DMS153 treated with DMSO at 0.1 percent for 48 hours (cell line): ENCODE measurements at regions not wholly inside any gene's neighbourhood (a gene's known extent, or its start where the extent isn't known, plus 50 kb on each side); places are given as distances from the start of the nearest gene placed in this dataset.
"Not testable (repeated sequence)": the region's sequence is repeated elsewhere in the genome, so short reads cannot be mapped to it uniquely, and the experiment has no call there.

ENCODE experiments used
- DNase-seq: peaks from one replicate; lab custom pipeline; 2025; ENCODE audit not compliant: unreplicated experiment; lab: John Stamatoyannopoulos, UW

- no peak for DNase-seq
Observed at GRCh38 chr10:81548160-81548559, 326.8 kb upstream of the NRG3 start.

GRCh38 chr10:81564143-81564542, 310.9 kb upstream of the NRG3 start:
- no peak for DNase-seq

GRCh38 chr10:81569488-81569887, 305.5 kb upstream of the NRG3 start:
- no peak for DNase-seq

GRCh38 chr10:81570349-81570748, 304.6 kb upstream of the NRG3 start:
- DNase-seq, result no peak

GRCh38 chr10:81570878-81571794, 303.9 kb upstream of the NRG3 start:
- no peak for DNase-seq

GRCh38 chr10:81575036-81575435, 300.0 kb upstream of the NRG3 start:
- DNase-seq, result no peak

GRCh38 chr10:81576336-81576735, 298.7 kb upstream of the NRG3 start:
- DNase-seq, result no peak

- no peak for DNase-seq
Observed at GRCh38 chr10:81594991-81595390, 280.0 kb upstream of the NRG3 start.

GRCh38 chr10:81600185-81600584, 274.8 kb upstream of the NRG3 start:
- no peak for DNase-seq

GRCh38 chr10:81603106-81603620, 271.8 kb upstream of the NRG3 start:
- DNase-seq, result no peak

- not testable (repeated sequence) for DNase-seq
Observed at GRCh38 chr10:81644485-81644884, 230.5 kb upstream of the NRG3 start.

GRCh38 chr10:81655986-81656385, 219.0 kb upstream of the NRG3 start:
- no peak for DNase-seq

- no peak for DNase-seq
Observed at GRCh38 chr10:81662837-81663236, 212.2 kb upstream of the NRG3 start.

GRCh38 chr10:81664800-81665199, 210.2 kb upstream of the NRG3 start:
- DNase-seq, result not testable (repeated sequence)

- no peak for DNase-seq
Observed at GRCh38 chr10:81674941-81675340, 200.1 kb upstream of the NRG3 start.

- DNase-seq, result no peak
Observed at GRCh38 chr10:81679291-81679690, 195.7 kb upstream of the NRG3 start.

- no peak for DNase-seq
Observed at GRCh38 chr10:81680359-81680758, 194.6 kb upstream of the NRG3 start.

- no peak for DNase-seq
Observed at GRCh38 chr10:81688459-81688858, 186.5 kb upstream of the NRG3 start.

GRCh38 chr10:81696609-81697388, 178.2 kb upstream of the NRG3 start:
- DNase-seq, result no peak

- DNase-seq, result no peak
Observed at GRCh38 chr10:81704596-81704995, 170.4 kb upstream of the NRG3 start.

GRCh38 chr10:81708416-81708815, 166.6 kb upstream of the NRG3 start:
- no peak for DNase-seq

GRCh38 chr10:81708929-81709328, 166.1 kb upstream of the NRG3 start:
- DNase-seq, result no peak
